HG02852 (cell line): ENCODE measurements at regions not wholly inside any gene's neighbourhood (a gene's known extent, or its start where the extent isn't known, plus 50 kb on each side); places are given as distances from the start of the nearest gene placed in this dataset.
A peak's percentile ranks its signal among the peaks of the same experiment; 100 is the strongest.
"Not testable (repeated sequence)": the region's sequence is repeated elsewhere in the genome, so short reads cannot be mapped to it uniquely, and the experiment has no call there.

ENCODE experiments used
- ATAC-seq: cut with Tn5 transposase; IDR thresholded peaks from one replicate; pipeline ENCODE4 v1.9.1; 2021; ENCODE audit warnings: mild to moderate bottlenecking, moderate library complexity; ENCODE audit not compliant: unreplicated experiment

GRCh38 chr7:138169441-138169851, 93.2 kb downstream of the AKR1D1 start:
- peak; percentile 42 for ATAC-seq

- ATAC-seq, result no peak
Measured at GRCh38 chr7:138170298-138170697, 94.0 kb downstream of the AKR1D1 start.

DNA sequence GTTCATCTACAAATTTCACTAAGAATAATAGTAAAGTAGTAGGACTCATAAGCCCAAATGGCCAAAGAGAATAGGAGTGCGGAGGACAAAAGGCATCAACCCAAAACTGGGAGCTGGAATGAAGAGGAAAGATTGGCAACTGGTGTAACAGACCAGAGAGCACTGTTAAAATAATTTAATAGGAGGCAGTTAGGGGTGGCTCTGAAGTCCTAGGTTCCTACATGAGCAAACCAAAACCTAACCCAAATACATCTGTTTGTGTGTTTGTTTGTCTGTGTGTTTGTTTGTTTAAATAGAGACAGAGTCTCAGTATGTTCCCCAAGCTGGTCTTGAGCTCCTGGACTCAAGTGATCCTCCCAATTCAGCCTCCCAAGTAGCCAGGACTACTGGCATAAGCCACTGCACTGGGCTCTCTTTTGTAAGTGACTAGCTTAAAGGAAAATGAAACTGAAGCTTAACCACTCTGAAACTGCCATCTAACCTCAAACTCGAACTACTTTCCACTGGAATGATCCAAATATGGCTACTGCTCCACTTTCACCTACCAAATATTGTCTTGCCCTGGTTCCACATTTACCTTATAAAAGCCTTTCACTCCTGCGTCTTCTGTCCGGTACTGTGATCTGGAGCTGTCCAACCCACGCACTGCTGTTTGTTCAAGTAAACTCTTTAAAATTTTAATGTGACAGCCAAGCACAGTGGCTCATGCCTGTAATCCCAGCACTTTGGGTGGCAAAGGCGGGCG, 94.9 kb downstream of the AKR1D1 start:
- peak; percentile 89 for ATAC-seq

GRCh38 chr7:138173548-138173947, 97.3 kb downstream of the AKR1D1 start:
- no peak for ATAC-seq

DNA sequence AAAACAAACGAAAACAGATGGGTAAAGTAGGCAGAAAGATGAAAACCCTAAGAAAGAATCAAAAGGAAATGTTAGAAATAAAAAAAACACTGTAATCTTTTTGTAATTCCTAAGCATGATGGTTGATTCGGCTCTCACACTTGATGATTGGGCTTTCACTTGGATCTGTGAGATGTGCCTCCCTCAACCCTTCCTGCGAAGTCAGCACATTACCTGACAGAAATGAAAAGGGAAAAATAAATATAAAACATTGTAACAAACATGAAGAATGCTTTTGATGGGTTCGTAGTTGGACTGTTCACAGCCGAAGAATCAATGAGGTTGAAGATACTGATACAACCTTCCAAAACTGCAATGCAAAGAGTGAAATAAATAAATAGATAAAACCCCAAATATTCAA, 99.8 kb downstream of the AKR1D1 start:
- ATAC-seq, result no peak

- no peak for ATAC-seq
Measured at GRCh38 chr7:138184191-138184590, 107.9 kb downstream of the AKR1D1 start.

GRCh38 chr7:138185132-138185908, 109.1 kb downstream of the AKR1D1 start:
- ATAC-seq, result no peak

- no peak for ATAC-seq
Measured at GRCh38 chr7:138186951-138187351, 110.7 kb downstream of the AKR1D1 start.

DNA sequence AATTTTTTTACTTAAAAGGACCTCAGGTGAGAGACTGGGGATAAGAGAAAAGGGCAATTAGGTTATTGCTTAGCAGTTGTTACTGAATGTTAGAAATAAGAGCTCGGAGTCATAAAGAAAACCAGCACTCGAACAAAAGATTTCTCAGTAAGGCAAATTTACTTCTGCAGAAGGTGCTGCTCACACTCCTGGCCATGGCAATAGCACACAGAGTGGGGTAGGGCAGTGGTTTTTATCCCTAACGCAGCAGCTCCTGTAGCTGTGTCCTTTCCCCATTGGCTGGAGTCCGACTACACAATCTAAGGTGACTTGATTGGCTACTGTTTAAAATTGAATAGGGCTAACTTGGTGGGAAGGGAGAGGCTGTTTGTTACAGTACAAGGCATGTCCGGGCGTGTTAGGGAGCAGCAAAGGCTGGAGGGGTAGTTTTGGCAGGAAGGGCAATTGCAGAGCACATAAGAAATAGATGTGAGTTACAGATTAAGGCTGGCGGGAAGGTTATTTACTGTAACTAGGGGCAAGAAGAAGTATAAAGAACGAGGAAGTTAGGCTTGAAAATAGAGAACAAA, 112.1 kb downstream of the AKR1D1 start:
- ATAC-seq, result no peak

DNA sequence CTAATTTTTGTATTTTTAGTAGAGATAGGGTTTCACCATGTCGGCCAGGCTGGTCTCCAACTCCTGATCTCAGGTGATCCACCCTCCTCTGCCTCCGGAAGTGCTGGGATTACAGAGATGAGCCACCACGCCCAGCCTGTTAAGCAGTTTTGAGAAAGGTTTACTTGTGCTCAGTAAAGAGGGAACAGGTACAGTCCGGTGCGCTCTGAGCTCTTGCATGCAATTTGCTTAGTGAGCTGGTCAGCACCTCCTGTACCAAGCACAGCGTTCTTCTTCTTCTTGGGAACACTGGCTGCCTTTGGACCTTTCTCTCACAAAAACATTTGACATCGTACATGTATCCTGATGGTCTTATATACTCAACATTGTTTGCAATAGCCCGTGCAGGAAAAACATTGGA, 118.3 kb downstream of the AKR1D1 start:
- no peak for ATAC-seq

DNA sequence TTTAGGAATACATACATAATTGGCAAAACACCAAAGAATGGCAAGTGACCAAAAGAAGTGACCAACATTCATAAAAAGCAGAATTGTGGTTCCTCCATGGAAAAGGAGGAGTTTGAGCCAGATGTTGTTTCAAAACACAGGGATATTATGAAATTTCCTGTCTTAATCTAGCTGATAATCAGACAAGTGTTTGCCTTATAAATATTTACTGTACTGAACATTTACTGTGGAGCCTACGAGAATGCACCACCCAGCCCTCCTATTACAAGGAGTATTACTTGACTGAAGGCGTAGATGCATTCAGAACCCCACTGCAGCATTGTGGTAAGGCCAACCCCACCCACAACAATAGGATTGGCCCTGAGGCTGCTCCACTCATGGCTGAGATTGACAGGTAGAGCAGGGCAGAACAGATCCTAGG, 118.9 kb downstream of the AKR1D1 start:
- no peak for ATAC-seq

- not testable (repeated sequence) for ATAC-seq
Measured at GRCh38 chr7:138196503-138196946, 120.3 kb downstream of the AKR1D1 start.

DNA sequence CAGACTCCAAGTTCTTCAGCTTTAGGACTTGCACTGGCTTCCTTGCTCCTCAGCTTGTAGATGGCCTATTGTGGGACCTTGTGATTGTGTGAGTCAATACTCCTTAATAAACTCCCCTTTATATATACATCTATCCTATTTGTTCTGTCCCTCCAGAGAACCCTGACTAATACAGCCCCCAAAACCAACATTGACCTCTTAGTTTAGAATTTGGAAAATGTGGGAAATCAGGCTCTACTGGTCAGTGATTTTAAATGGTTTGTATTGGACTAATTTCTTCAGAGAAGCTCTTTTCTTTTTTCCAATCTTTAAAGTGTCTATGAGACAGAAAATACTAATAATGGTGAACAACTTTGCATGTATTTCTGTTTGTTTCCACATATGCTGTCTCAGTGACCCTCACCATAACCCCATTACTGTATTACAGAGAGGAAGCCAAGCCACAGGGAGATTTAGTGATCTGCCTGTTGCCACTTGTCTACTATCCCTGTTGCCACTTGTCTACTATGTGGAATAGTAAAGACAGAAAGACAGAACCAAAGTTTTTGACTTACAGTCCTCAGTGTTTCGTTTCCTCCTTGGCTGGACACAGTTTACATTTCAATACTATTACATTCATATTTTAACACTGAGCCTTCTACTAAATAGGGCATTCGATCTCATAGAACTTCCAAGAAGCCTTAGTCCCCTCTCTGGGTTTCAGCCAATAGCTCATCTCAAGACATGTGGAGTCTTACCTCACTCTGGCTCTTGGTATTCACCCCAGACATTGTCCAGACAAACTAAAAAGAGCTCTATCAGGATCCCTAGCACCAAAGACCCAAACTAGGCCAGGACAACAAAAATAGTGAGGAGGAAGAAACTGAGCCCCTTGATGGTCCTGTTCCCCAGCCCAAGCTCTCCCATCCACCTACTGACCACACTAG, 121.0 kb downstream of the AKR1D1 start:
- ATAC-seq, result no peak

DNA sequence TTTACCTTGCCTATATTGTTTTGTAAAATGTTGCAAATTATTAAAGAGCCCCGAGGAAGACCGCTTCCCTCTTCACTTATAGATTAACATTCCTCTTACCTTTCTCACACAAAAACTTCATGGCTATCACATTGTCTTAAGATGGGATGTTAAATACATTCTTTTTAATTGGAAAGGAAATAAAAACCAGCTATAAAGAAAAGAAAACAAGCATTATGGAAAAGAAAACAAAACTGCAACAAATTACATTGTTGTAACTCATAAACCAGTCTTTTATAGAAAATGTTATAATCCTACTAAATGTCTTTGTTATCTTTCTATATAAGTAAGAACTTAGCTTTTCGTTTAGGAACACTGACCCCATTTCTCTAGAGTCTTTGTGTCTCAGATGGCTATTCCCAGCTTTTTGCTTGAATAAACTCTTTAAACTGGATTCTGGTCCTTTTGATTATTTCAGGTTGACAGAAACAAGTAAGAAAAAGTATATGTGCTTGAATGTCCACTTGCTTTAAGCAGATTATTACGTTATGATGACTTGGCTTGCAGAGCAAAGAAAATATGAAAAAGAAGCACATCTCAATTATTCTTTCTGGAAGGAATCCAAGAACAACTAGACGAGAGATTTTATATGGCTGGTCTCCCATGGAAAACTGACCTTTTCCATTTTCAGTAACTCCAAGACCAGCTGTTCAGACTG, 128.2 kb downstream of the AKR1D1 start:
- ATAC-seq, result no peak

GRCh38 chr7:138204982-138205298, 128.7 kb downstream of the AKR1D1 start:
- no peak for ATAC-seq

- no peak for ATAC-seq
Measured at GRCh38 chr7:138205614-138206150, 129.4 kb downstream of the AKR1D1 start.

DNA sequence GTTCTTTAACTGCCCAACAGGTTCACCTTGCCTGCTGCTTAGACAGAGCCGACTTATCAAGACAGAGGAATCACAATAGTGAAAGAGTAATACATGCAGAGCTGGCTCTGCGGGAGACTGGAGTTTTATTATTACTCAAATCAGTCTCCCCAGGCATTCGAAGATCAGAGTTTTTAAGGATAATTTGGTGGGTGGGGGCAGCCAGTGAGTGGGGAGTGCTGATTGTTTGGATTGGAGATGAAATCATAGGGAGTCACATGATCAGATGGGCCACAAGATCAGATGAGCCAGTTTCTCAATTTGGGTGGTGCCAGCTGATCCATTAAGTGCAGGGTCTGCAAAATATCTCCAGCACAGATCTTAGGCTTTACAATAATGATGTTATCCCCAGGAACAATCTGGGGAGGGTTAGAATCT, 131.3 kb downstream of the AKR1D1 start:
- no peak for ATAC-seq

DNA sequence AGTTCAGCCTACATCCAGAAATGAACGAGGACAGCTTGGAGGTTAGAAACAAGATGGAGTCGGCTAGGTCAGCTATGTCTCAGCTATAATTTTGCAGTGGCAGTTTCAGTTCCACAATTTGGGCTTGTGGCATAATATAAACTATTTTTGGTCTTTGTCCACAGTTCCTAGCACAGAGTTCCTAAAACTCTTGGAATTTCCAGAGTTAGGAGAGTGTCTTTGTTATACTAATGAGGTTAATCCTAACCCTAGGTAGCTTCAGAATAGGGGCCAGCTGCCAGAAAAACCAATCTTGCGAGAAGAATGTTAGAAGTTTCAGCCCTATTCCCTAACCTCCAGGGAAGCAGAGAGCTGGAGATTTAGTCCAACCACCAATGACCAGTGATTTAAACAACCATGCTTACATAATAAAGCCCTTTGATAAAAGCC, 131.9 kb downstream of the AKR1D1 start:
- ATAC-seq, result no peak

DNA sequence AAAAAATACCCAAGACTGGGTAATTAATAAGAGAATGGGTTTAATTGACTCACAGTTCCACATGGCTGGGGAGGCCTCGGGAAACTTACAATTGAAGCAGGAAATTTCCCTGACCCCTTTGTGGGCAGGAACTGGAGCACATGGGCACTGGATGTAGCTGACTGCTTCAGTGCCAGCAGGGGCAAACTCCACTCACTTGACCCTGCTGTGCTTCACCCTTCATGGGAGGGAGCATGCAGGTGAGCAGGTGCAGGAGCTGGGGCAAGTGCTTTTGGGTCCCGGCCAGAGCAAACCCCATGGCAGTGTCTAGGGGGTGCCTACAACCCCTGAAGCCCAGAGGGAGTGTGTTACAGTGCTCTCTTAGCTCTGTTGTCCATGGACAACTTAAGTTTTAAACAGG, 132.6 kb downstream of the AKR1D1 start:
- ATAC-seq, result no peak

- no peak for ATAC-seq
Measured at GRCh38 chr7:138212314-138212713, 136.1 kb downstream of the AKR1D1 start.
